Adrenal gland (tissue), 9 donors: ENCODE measurements at regions not wholly inside any gene's neighbourhood (a gene's known extent, or its start where the extent isn't known, plus 50 kb on each side); places are given as distances from the start of the nearest gene placed in this dataset.

ENCODE experiments used
- DNase-seq, 7 donors: peaks; one replicate each; pipeline ENCODE4 v3.0.0-alpha.2; 2019 to 2020
- H3K27ac ChIP-seq, 5 donors: fragments of 200-600 bp; sonication (generic) in 4 of 5; 1 replicate in 3 of 5; 2 replicates in 2 of 5; pipeline versions ENCODE4 v1.5.1 to v1.8.0; 2016 to 2020; ENCODE audit warnings: mild to moderate bottlenecking in 1 of 5
- H3K27me3 ChIP-seq: fragments of 200-600 bp; 2 replicates; pipeline ENCODE4 v1.8.0; 2021
- H3K36me3 ChIP-seq, 2 donors: fragments of 200-600 bp; replicated peaks in 1 of 2; 1 replicate in 1 of 2; 2 replicates in 1 of 2; pipeline versions ENCODE4 v1.5.1 to v1.8.0; 2018 to 2022
- H3K4me1 ChIP-seq, 2 donors: fragments of 200-600 bp; replicated peaks in 1 of 2; 1 replicate in 1 of 2; 2 replicates in 1 of 2; pipeline versions ENCODE4 v1.5.1 to v1.8.0; 2018 to 2021
- H3K4me3 ChIP-seq, 4 donors: fragments of 200-600 bp; sonication (generic) in 3 of 4; one replicate each; pipeline ENCODE4 v1.5.1; 2016 to 2018
- H3K9me3 ChIP-seq, 3 donors: fragments of 200-600 bp; sonication (generic) in 1 of 3; replicated peaks in 1 of 3; 1 replicate in 2 of 3; 2 replicates in 1 of 3; pipeline versions ENCODE4 v1.5.1 to v1.8.0; 2016 to 2021
- CTCF ChIP-seq, 6 experiments: fragments of 450-650 bp in 4 of 6; fragments of 200-600 bp in 2 of 6; sonication (generic) in 1 of 6; IDR thresholded peaks; 1 replicate in 5 of 6; 2 replicates in 1 of 6; pipeline versions ENCODE4 v1.5.1 to v1.8.0; 2016 to 2021; ENCODE audit warnings: antibody characterized with exemption in 6 of 6, mild to moderate bottlenecking in 2 of 6, moderate library complexity in 1 of 6
- POLR2A ChIP-seq, 2 donors: fragments of 450-650 bp; IDR thresholded peaks; one replicate each; pipeline ENCODE4 v1.6.1; 2017; ENCODE audit warnings: antibody characterized with exemption in 2 of 2, mild to moderate bottlenecking in 2 of 2, moderate library complexity in 1 of 2
- WGBS, 4 donors: extraction: QIAGEN DNeasy Blood & Tissue Kit in 2 of 4; methylation state at CpG; one replicate each; pipeline versions ENCODE4 v1.1.5 to v1.1.7; 2013 to 2017; 5-methylcytosine and 5-hydroxymethylcytosine counted together
- intact Hi-C, 2 donors: fragments of 100-400 bp; cut with DNase I; formaldehyde crosslinking; loops; one replicate each; pipeline versions ENCODE4 v1.14.1 to v1.15.0; 2022 to 2023
- donor health status: healthy with polysubstance abuse.
- donor health status: Bipolar disorder and iron deficiency.
- donor health status: DM: yes; HTN: yes; CAD: no.
- donor health status: DM: no; HTN: no; CAD: no.
- donor health status: DM: no; HTN: no; CAD: no.

- Histone ChIP-seq H3K4me1 (no peaks in the 10 kb centered on the region), H3K27ac (no peak overlapping the region), H3K4me3 (no peak overlapping the region), H3K27me3 (no peaks in the 10 kb centered on the region), H3K36me3 (no peaks in the 10 kb centered on the region), H3K9me3 (no peaks in the 10 kb centered on the region)
- WGBS, 4 donors, result 70 to 85% (median 74%) methylated on average over 6 of the region's 6 CpGs
- DNase-seq, result peak in 2 of 7 donors; percentile 1 to 15
- intact Hi-C loops, result no loop called here
- no peak for TF ChIP-seq CTCF (IDR thresholded peaks at IDR 0.05)
- no peak for TF ChIP-seq POLR2A (IDR thresholded peaks at IDR 0.05)
Observed at GRCh38 chr6:135630789-135631376, 133.3 kb upstream of the AHI1 start.

- intact Hi-C loops, result no loop called here
- Histone ChIP-seq H3K4me1 (no peaks in the 10 kb centered on the region), H3K36me3 (no peaks in the 10 kb centered on the region), H3K27me3 (no peaks in the 10 kb centered on the region), H3K27ac (no peak overlapping the region), H3K4me3 (no peak overlapping the region), H3K9me3 (no peaks in the 10 kb centered on the region)
- TF ChIP-seq CTCF (IDR thresholded peaks at IDR 0.05), result no peak
- no peak for TF ChIP-seq POLR2A (IDR thresholded peaks at IDR 0.05)
- WGBS, 4 donors, result 79 to 85% (median 83%) methylated on average over 2 of the region's 2 CpGs
- no peak for DNase-seq
Observed at GRCh38 chr6:135631821-135632220, 134.3 kb upstream of the AHI1 start.

GRCh38 chr6:135633573-135633972 is 136.0 kb upstream of the AHI1 start:
- no peak overlapping the region for H3K27ac ChIP-seq
- H3K36me3 ChIP-seq, result no peaks in the 10 kb centered on the region
- WGBS, 4 donors, result 52 to 67% (median 56%) methylated on average over 2 of the region's 2 CpGs
- no peak for TF ChIP-seq POLR2A (IDR thresholded peaks at IDR 0.05)
- TF ChIP-seq CTCF (IDR thresholded peaks at IDR 0.05), result no peak
- intact Hi-C loops, result no loop called here
- no peak overlapping the region for H3K4me3 ChIP-seq
- H3K27me3 ChIP-seq, result no peaks in the 10 kb centered on the region
- no peak for DNase-seq
- H3K4me1 ChIP-seq, result no peaks in the 10 kb centered on the region
- H3K9me3 ChIP-seq, result no peaks in the 10 kb centered on the region

- peaks cover 0 to 5% of the 10 kb centered on the region in 2 donors for H3K4me1 ChIP-seq
- H3K27me3 ChIP-seq, result no peaks in the 10 kb centered on the region
- H3K4me3 ChIP-seq, result no peak overlapping the region
- H3K9me3 ChIP-seq, result no peaks in the 10 kb centered on the region
- H3K27ac ChIP-seq, result no peak overlapping the region
- no peak for DNase-seq
- H3K36me3 ChIP-seq, result no peaks in the 10 kb centered on the region
- TF ChIP-seq POLR2A (IDR thresholded peaks at IDR 0.05), result no peak
- TF ChIP-seq CTCF (IDR thresholded peaks at IDR 0.05), result no peak
- intact Hi-C loops, result no loop called here
Observed at GRCh38 chr6:135637701-135638100, 140.2 kb upstream of the AHI1 start.
